MM.1S (cell line): ENCODE measurements at regions not wholly inside any gene's neighbourhood (a gene's known extent, or its start where the extent isn't known, plus 50 kb on each side); places are given as distances from the start of the nearest gene placed in this dataset.

Experiments
- DNase-seq: peaks from one replicate; pipeline ENCODE4 v3.0.0-alpha.2; 2015
- H2AFZ ChIP-seq: fragments of 300-600 bp; sonication (generic); 2 replicates; pipeline ENCODE4 v1.6.0; 2016; ENCODE audit warnings: antibody characterized with exemption, low read length
- H3F3A ChIP-seq: fragments of 300-600 bp; sonication (generic); 2 replicates; pipeline ENCODE4 v1.6.1; 2016; ENCODE audit warnings: mild to moderate bottlenecking, antibody characterized with exemption, low read length, moderate library complexity, mixed read lengths; ENCODE audit not compliant: insufficient read depth
- H3K27ac ChIP-seq: fragments of 300-600 bp; sonication (generic); 2 replicates; pipeline ENCODE4 v1.5.1; 2016; ENCODE audit warnings: mild to moderate bottlenecking, low read length
- H3K27me3 ChIP-seq: fragments of 300-600 bp; sonication (generic); replicated peaks from 2 replicates; pipeline ENCODE4 v1.6.0; 2016; ENCODE audit warnings: low read length; ENCODE audit not compliant: insufficient read depth
- H3K36me3 ChIP-seq: fragments of 300-600 bp; sonication (generic); replicated peaks from 2 replicates; pipeline ENCODE4 v1.6.1; 2016; ENCODE audit warnings: mild to moderate bottlenecking, low read length, mixed read lengths; ENCODE audit not compliant: insufficient read depth
- H3K4me1 ChIP-seq: fragments of 300-600 bp; sonication (generic); 2 replicates; pipeline ENCODE4 v1.6.1; 2016; ENCODE audit warnings: low read length, mixed read lengths
- H3K4me2 ChIP-seq: fragments of 300-600 bp; sonication (generic); 2 replicates; pipeline ENCODE4 v1.6.0; 2016; ENCODE audit warnings: low read depth, low read length
- H3K4me3 ChIP-seq: fragments of 300-600 bp; sonication (generic); 2 replicates; pipeline ENCODE4 v1.5.1; 2016; ENCODE audit warnings: low read length, mixed read lengths
- H3K79me2 ChIP-seq: fragments of 300-600 bp; sonication (generic); 2 replicates; pipeline ENCODE4 v1.6.1; 2016; ENCODE audit warnings: mixed run types, low read length, mixed read lengths
- H3K9ac ChIP-seq: fragments of 300-600 bp; sonication (generic); 2 replicates; pipeline ENCODE4 v1.6.1; 2016; ENCODE audit warnings: low read length, mixed read lengths
- H3K9me2 ChIP-seq: fragments of 300-600 bp; sonication (generic); replicated peaks from 2 replicates; pipeline ENCODE4 v1.6.1; 2016; ENCODE audit warnings: mild to moderate bottlenecking, low read length, mixed read lengths; ENCODE audit not compliant: insufficient read depth
- H3K9me3 ChIP-seq: fragments of 300-600 bp; sonication (generic); replicated peaks from 2 replicates; pipeline ENCODE4 v1.6.1; 2016; ENCODE audit warnings: mild to moderate bottlenecking, low read length, mixed read lengths; ENCODE audit not compliant: insufficient read depth
- H4K20me1 ChIP-seq: fragments of 300-600 bp; sonication (generic); 2 replicates; pipeline ENCODE4 v1.6.1; 2016; ENCODE audit warnings: mild to moderate bottlenecking, low read length, moderate library complexity, mixed read lengths; ENCODE audit not compliant: insufficient read depth
- CTCF ChIP-seq: fragments of 300-600 bp; sonication (generic); IDR thresholded peaks from 2 replicates; pipeline ENCODE4 v1.5.1; 2016; ENCODE audit warnings: antibody characterized with exemption, low read length, mixed read lengths
- EZH2 ChIP-seq: fragments of 300-600 bp; sonication (generic); optimal IDR thresholded peaks from 2 replicates; pipeline ENCODE3; 2017; ENCODE audit warnings: low read depth, mild to moderate bottlenecking, antibody characterized with exemption, low read length, mixed read lengths
- EZH2phosphoT487 ChIP-seq: fragments of 300-600 bp; sonication (generic); IDR thresholded peaks from 2 replicates; pipeline ENCODE4 v1.6.1; 2018; ENCODE audit warnings: antibody characterized with exemption, low read length

- H2AFZ ChIP-seq, result no peak overlapping the region
- TF ChIP-seq EZH2, result no peak
- no peak for DNase-seq
Measured at GRCh38 chr13:31957772-31958171, 73.8 kb upstream of the FRY start.

GRCh38 chr13:31962731-31963370, 68.7 kb upstream of the FRY start:
- Histone ChIP-seq H4K20me1 (no peaks in the 10 kb centered on the region), H3K9me2 (no peaks in the 10 kb centered on the region), H3K9ac (no peak overlapping the region), H3F3A (no peaks in the 10 kb centered on the region), H3K4me3 (no peak overlapping the region), H2AFZ (no peak overlapping the region), H3K27ac (no peak overlapping the region), H3K27me3 (no peaks in the 10 kb centered on the region), H3K36me3 (no peaks in the 10 kb centered on the region), H3K79me2 (no peaks in the 10 kb centered on the region), H3K9me3 (no peaks in the 10 kb centered on the region), H3K4me1 (no peaks in the 10 kb centered on the region), H3K4me2 (no peak overlapping the region)
- no peak for DNase-seq
- no peak for TF ChIP-seq EZH2phosphoT487
- TF ChIP-seq CTCF, result no peak
- TF ChIP-seq EZH2, result no peak

More at GRCh38 chr13:31957772-31958171, 73.8 kb upstream of the FRY start:
- H3K27me3 ChIP-seq, result no peaks in the 10 kb centered on the region
- H3K4me3 ChIP-seq, result no peak overlapping the region
- H4K20me1 ChIP-seq, result no peaks in the 10 kb centered on the region
- no peaks in the 10 kb centered on the region for H3K9me2 ChIP-seq
- no peak overlapping the region for H3K9ac ChIP-seq
- H3K9me3 ChIP-seq, result no peaks in the 10 kb centered on the region
- no peaks in the 10 kb centered on the region for H3K4me1 ChIP-seq
- H3F3A ChIP-seq, result no peaks in the 10 kb centered on the region
- no peaks in the 10 kb centered on the region for H3K36me3 ChIP-seq
- H3K4me2 ChIP-seq, result no peak overlapping the region
- H3K79me2 ChIP-seq, result no peaks in the 10 kb centered on the region
- no peak overlapping the region for H3K27ac ChIP-seq

GRCh38 chr13:31963631-31964030, 67.9 kb upstream of the FRY start:
- H3K9me2 ChIP-seq, result no peaks in the 10 kb centered on the region
- no peaks in the 10 kb centered on the region for H4K20me1 ChIP-seq
- H3K27me3 ChIP-seq, result no peaks in the 10 kb centered on the region
- H3K9me3 ChIP-seq, result no peaks in the 10 kb centered on the region
- no peak overlapping the region for H3K4me3 ChIP-seq
- TF ChIP-seq EZH2phosphoT487 (no peak), EZH2 (no peak), CTCF (no peak)
- no peak overlapping the region for H3K4me2 ChIP-seq
- no peaks in the 10 kb centered on the region for H3K79me2 ChIP-seq
- H3K9ac ChIP-seq, result no peak overlapping the region
- no peak for DNase-seq
- H2AFZ ChIP-seq, result no peak overlapping the region
- H3F3A ChIP-seq, result no peaks in the 10 kb centered on the region
- H3K36me3 ChIP-seq, result no peaks in the 10 kb centered on the region
- no peak overlapping the region for H3K27ac ChIP-seq
- no peaks in the 10 kb centered on the region for H3K4me1 ChIP-seq

DNA sequence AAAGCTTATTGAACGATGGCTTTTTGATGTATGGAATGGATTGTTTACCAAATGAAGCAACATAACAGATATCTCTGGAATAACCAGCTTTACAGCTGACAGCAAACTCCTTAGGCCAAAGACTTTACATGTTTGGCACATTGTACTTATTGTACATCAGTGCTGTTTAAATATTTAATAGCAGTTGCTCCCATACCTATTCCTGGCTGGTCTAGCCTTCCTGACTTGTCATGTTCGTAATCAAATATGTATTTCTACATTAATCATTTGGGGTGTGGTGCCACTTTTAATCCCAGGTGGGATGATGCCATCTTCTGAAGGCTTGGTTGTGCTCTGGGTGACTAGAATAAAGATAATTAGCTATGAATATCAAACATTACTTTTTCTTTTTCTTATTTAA, 67.4 kb upstream of the FRY start:
- Histone ChIP-seq H3K9me3 (no peaks in the 10 kb centered on the region), H3K4me3 (no peak overlapping the region), H2AFZ (no peak overlapping the region), H3K4me1 (no peaks in the 10 kb centered on the region), H3K79me2 (no peaks in the 10 kb centered on the region), H3K27me3 (no peaks in the 10 kb centered on the region), H3F3A (no peaks in the 10 kb centered on the region), H3K27ac (no peak overlapping the region), H3K36me3 (no peaks in the 10 kb centered on the region), H3K9me2 (no peaks in the 10 kb centered on the region), H3K4me2 (no peak overlapping the region), H3K9ac (no peak overlapping the region), H4K20me1 (no peaks in the 10 kb centered on the region)
- TF ChIP-seq EZH2phosphoT487, result no peak
- no peak for TF ChIP-seq CTCF
- no peak for TF ChIP-seq EZH2
- DNase-seq, result no peak
